ENCODE measurements at regions not wholly inside any gene's neighbourhood (a gene's known extent, or its start where the extent isn't known, plus 50 kb on each side); places are given as distances from the start of the nearest gene placed in this dataset.
A peak's percentile ranks its signal among the peaks of the same experiment; 100 is the strongest.
"Not testable (repeated sequence)": the region's sequence is repeated elsewhere in the genome, so short reads cannot be mapped to it uniquely, and the experiment has no call there.

DNA sequence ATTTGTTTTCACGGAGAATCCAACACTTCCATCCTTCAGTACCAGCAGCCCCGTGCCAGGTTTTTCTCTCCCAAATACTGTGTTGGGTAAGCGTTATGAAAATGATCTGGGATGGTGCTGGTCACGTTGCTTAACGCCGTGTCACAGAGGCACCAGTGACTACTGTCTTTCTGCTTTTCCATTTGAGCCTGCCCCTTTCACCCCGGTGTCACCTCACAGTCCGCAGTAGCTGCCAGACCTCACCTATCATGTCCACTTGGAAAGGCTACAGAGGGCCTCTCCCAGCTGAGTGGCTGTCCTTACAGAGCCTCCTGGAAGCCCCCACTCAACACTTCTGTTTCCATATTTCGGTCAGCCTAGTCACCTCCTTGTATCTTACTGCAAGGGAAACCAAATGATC is 176.5 kb upstream of the ARID1B start:
- no peak for DNase-seq (ENCODE audit: low read depth)

DNA sequence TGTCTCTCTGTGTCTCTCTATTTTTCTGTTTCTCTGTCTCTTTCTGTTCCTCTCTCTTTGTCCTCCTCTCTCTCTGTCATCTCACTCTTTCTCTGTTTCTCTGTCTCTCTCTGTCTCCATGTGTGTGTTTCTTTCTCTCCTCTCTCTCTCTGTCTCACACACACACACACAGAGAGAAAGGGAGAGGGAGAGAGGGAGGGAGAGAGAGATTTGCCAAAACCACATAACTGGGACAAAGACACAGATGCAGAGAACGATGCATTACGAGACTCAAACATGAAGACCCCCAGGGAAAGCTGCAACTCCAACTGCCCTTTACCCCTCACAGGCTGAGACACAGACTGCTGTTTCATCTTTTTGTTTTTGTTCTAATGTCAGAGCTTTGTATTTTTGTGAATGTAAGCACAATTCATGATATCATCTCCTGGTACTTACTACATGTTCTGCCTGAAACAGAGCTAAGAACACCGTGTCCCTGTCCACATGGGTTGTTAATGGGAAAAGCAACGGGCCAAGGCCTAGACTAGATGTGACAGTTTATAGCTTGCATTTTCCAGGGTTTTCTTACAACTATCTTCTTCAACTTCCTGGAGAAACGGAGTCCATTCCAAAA is 177.1 kb upstream of the ARID1B start:
- DNase-seq (ENCODE audit: low read depth), result no peak

DNA sequence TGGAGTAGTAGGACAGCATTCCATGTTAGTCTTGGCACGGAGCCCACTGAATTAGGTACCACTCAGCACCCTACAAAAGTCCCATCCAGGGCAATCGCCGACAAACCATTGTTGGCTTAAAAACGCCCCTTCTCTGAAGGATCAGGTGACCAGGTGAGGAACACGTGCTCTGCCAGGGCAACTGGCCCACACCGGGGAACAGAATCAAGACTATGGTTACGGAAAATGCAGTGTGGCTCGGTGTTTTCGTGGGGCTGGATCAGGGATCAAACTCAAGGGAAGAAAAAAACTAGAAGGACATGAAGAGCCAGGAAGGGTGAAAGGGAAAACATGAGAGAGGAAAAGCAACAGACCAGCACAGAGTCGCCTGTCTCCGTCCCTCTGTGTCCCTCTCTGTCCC is 177.8 kb upstream of the ARID1B start:
- DNase-seq (ENCODE audit: low read depth), result no peak

DNA sequence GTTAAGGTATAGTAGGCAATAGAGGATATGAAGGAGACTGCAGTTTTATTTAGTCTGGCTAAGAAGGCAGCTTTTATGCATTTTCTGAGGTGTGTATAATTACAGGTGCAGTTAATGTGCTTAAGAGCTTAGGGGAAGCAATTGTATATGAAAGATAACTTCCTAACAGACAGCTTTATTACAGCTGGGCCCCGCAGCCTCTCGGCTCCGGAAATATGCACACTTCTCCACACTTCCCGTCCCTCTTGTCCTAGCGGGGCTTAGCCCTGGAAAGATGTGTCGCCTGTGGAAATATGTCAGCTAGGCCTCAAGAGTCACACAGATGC is 178.4 kb upstream of the ARID1B start:
- no peak for DNase-seq (ENCODE audit: low read depth)

DNA sequence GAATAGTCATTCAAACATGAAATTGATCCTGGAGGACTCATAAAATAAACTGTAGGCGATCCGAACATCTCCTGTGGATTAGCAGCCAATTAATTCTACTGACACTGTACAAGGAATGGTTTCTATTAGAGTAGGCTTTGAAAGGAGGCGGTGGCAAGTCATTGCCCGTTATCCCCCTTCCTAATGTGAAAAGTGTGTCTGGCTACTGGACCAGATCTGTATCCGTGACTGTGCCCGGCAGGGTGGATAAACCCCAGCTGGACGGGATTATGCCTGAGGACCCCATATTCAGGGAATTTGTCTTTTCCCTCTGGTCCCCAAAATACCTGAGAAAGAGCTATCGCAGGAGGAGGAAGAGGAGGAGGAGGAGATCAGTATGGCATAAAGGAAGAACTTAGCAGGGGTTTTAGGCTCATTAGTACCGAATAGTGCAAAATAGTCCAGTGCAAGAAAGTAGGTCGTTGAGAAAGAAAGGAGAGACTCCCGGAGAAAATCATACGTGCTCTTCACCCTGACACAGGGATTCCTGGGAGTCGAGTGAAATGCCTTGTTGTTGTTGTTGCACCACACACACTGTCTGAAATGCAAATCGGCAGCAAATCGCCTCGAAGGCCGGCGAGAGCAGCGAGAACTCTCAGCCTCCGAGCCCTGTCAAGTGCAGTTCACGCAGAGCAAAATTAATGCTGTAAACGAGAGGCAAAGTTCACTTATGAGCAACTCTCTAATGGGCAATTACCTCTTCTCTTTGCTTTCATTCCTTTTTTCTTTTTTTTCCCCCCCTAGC is 178.9 kb upstream of the ARID1B start:
- no peak for DNase-seq (ENCODE audit: low read depth)

- no peak for DNase-seq (ENCODE audit: low read depth)
Measured at GRCh38 chr6:156597095-156597494, 180.1 kb upstream of the ARID1B start.

DNA sequence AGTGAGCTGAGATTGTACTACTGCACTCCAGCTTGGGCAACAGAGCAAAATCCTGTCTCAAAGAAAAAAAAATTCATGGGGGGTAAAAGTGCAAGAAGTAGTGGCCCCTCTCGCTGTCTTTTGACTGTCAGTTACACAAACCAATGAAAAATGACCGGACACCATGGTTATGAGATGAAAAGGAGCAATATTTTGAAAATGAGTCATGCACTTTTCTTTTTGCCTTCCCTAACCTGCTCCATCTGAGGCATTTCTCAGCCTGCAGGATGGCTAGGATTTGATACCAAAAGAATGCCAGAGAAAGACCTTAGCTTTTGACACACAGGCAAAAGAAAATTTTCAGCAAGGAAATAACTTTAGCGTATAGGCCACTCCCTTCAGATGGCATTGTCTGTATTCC is 181.7 kb upstream of the ARID1B start:
- peak; percentile 18 for DNase-seq (ENCODE audit: low read depth)

- DNase-seq (ENCODE audit: low read depth), result no peak
Measured at GRCh38 chr6:156593893-156594292, 183.3 kb upstream of the ARID1B start.

GRCh38 chr6:156593127-156593526 is 184.1 kb upstream of the ARID1B start:
- no peak for DNase-seq (ENCODE audit: low read depth)

DNA sequence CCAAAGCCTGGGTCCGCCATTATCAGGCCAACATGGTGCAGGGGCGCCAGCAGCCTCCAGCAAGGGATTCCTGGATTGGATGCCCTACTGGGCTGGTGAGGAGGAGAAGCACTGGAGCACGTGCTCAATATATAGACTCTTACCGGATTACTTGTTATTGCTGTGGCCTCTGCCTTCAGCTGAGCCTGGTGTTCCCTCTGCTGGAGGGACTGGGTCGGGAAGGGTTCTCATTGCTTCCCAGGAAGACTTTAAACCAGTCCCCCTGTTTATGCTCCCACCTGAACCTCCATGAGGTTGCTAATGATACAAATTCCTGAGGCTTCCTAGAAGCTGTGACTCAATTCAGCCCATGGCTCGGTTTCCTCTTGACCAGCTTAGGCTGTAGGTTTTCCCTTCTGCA is 186.7 kb upstream of the ARID1B start:
- DNase-seq (ENCODE audit: low read depth), result no peak

GRCh38 chr6:156589281-156589680 is 187.9 kb upstream of the ARID1B start:
- peak; percentile 6 for DNase-seq (ENCODE audit: low read depth)

DNA sequence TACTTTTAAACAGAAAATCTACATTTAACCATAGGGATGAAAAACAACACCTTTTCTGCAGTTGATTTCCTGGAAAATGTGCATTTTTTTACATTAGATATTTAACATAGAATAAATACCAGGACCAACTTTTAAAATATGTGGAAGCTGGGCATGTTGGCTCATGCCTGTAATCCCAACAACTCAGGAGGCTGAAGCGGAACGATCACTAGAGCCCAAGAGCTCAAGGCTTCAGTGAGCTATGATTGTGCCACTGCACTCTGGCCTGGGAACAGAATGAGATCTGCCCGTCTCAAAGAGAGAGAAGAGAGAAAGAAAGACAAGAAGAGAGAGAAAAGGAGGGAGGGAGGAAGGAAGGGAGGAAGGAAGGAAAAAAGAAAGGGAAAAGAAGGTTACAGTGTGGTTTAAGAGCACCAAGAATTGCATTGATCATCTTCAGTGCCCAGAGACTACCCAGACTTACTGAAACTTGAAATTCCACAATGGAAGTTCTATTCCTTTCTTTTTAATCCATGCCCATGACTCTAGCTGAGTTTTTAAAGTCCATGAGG is 189.4 kb upstream of the ARID1B start:
- no peak for DNase-seq (ENCODE audit: low read depth)

DNA sequence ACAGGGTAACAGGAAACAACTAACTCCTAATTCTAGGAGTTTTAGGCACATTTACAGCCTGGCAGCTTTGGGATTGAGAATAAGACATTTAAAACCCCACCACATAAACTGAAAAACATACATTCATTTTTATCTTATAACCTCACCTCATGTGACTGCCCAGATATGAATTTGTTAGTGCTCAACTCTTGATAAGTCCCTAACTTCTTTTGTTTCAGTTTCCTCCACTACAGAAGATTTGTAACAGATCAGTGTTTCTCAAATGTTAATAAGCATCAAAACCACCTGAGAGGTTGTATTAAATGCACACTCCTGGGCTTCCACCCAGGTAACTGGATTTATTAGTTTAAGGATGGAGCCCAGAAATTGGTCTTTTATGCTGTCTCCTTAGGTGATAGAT is 190.1 kb upstream of the ARID1B start:
- no peak for DNase-seq (ENCODE audit: low read depth)

DNA sequence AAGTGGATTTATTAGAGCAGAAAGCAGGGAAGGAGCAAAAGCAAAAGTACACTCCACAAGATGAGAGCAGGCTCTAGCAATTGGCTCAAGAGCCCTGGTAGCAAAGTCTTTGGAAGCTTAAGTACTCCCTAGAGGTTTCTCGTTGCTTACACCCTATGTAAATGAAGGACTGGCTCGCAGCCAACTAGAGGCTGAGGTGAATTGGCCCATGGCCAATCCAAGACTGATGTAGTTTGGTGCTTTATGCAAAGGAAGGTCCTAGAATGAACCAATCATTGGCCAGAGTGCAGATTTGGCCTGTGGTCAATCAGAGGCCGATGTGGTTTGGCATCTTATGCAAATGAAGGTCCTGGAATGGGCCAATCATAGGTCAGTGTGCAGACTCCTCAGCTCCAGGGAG is 191.3 kb upstream of the ARID1B start:
- no peak for DNase-seq (ENCODE audit: low read depth)

- not testable (repeated sequence) for DNase-seq (ENCODE audit: low read depth)
Measured at GRCh38 chr6:156584121-156584520, 193.1 kb upstream of the ARID1B start.

- no peak for DNase-seq (ENCODE audit: low read depth)
Measured at GRCh38 chr6:156583083-156583482, 194.1 kb upstream of the ARID1B start.

GRCh38 chr6:156582509-156582992 is 194.6 kb upstream of the ARID1B start:
- no peak for DNase-seq (ENCODE audit: low read depth)

GRCh38 chr6:156579564-156579963 is 197.6 kb upstream of the ARID1B start:
- no peak for DNase-seq (ENCODE audit: low read depth)

DNA sequence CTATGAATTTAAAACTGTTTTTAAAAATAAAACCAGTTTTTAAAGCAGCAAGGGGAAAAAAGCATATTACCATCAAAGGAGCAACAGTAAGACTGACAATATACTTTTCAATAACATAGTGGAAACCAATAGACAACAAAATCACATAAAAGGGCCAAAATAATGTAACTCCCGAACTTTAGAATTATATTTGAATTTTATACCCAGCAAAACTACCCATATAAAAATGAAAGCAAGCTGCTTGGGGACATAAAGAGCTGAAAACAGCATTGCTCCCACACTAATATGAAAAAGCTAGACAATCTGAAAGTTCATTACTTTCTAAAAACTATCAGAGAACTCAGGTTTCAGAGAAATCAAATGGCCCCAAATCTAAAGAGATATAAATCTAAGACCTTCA is 199.4 kb upstream of the ARID1B start:
- DNase-seq (ENCODE audit: low read depth), result no peak

GRCh38 chr6:156575361-156575760 is 201.8 kb upstream of the ARID1B start:
- DNase-seq (ENCODE audit: low read depth), result no peak

DNA sequence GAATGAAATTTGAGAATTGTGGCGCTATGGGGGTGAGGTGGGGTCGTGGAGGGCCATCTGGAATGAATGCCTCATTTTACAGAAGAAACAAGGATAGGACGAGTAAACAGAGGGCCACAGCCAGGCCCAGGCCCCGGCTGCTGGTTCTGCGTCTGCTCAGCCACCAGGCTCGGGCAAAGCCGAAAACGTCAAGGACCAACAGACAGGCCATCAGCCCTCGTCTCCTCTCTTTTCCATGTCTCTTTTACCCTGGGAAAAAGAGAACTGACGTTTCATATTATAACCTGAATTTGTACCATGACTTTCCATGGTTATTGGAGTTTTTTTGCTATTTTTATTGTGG is 212.4 kb upstream of the ARID1B start:
- no peak for DNase-seq (ENCODE audit: low read depth)

DNA sequence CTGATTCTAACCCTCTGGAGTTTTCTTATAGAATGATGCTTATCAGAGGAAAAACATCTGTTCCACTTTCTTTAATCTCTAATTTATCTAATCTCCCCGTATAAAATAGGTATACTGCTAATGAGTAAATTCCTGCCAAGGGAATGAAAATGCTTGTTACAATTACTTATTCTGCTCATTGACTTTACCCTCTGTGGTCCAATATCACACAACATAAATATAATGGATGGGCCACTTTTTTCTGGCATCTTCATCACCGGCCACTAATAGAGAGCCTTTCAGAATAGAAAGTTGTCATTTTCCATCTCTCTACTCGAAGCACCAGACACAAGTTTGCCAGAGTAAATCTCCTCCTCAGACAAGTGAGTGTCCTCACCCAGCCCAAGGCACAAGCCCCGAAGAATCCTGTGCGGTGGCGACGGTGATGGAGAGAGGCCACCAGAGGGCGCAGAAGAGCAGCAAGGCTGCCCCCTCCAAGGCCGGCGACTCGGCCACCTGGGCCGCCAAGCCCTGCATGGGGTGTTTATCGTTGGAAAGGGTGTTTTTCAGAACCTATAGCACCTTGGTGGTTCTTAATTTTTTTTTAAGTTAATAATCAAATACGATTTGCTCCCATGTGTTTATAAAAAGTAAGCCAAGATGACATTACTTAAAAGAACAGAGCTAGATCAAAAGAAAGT is 212.9 kb upstream of the ARID1B start:
- DNase-seq (ENCODE audit: low read depth), result peak; percentile 65

- DNase-seq (ENCODE audit: low read depth), result no peak
Measured at GRCh38 chr6:156563714-156564113, 213.5 kb upstream of the ARID1B start.
